Motor neuron (in vitro differentiated cells): ENCODE measurements at regions not wholly inside any gene's neighbourhood (a gene's known extent, or its start where the extent isn't known, plus 50 kb on each side); places are given as distances from the start of the nearest gene placed in this dataset.

Source experiments
- ATAC-seq, 8 experiments: fragments of 200-7000 bp; cut with Tn5 transposase; replicated peaks in 6 of 8; 2 replicates each; pipeline ENCODE4 v1.8.0; 2021; ENCODE audit warnings: mild to moderate bottlenecking in 8 of 8, moderate library complexity in 8 of 8
- H3K27ac ChIP-seq, 2 donors: fragments of 250-450 bp; sonication (Bioruptor Pico); 2 replicates each; pipeline ENCODE4 v1.9.0; 2021; ENCODE audit warnings: antibody characterized with exemption in 2 of 2, mild to moderate bottlenecking in 2 of 2, moderate library complexity in 1 of 2
- H3K4me1 ChIP-seq, 2 donors: fragments of 250-450 bp; sonication (Bioruptor Pico); replicated peaks in 1 of 2; 2 replicates each; pipeline ENCODE4 v1.6.1; 2021; ENCODE audit warnings: antibody characterized with exemption in 2 of 2, mild to moderate bottlenecking in 2 of 2, moderate library complexity in 1 of 2
- H3K4me3 ChIP-seq, 5 donors: fragments of 250-450 bp; sonication (Bioruptor Pico); 2 replicates each; pipeline ENCODE4 v1.9.0; 2021; ENCODE audit warnings: antibody characterized with exemption in 5 of 5, mild to moderate bottlenecking in 5 of 5, moderate library complexity in 4 of 5
- WGBS, 10 experiments: fragments of 450-650 bp; shearing (Covaris generic); methylation state at CpG; one replicate each; pipeline ENCODE4 v1.0.0; 2022; 5-methylcytosine and 5-hydroxymethylcytosine counted together
- in situ Hi-C, 9 experiments: fragments of 400-800 bp; cut with MboI; loops; one replicate each; pipeline ENCODE4 v1.15.0; 2021; ENCODE audit warnings: low sequenced_read_pairs in 9 of 9, low pct_unique_long_range_greater_than_20kb in 2 of 9; ENCODE audit not compliant: unreplicated experiment in 9 of 9

- H3K4me3 ChIP-seq = no peak overlapping the region
- no peak overlapping the region for H3K27ac ChIP-seq
- in situ Hi-C loops = no loop called here
- ATAC-seq = no peak
- WGBS, 10 experiments = 33 to 100% (median 89%) methylated on average over 1 to 9 of the region's 10 CpGs
- H3K4me1 ChIP-seq = no peaks in the 10 kb centered on the region
These were observed 659.3 kb upstream of the FANCL start for GRCh38 chr2:58900246-58901027.

GRCh38 chr2:58899692-58900091 is 658.6 kb upstream of the FANCL start:
- no peak overlapping the region for H3K27ac ChIP-seq

GRCh38 chr2:58896638-58897037 is 655.5 kb upstream of the FANCL start:
- H3K27ac ChIP-seq = no peak overlapping the region
- H3K4me1 ChIP-seq = no peaks in the 10 kb centered on the region
- in situ Hi-C loops = no loop called here
- WGBS, 10 experiments = 0 to 100% (median 51%) methylated on average over 2 to 3 of the region's 3 CpGs; no CpG with 5 or more reads in 2 of the 10 experiments
- no peak overlapping the region for H3K4me3 ChIP-seq
- no peak for ATAC-seq

More at GRCh38 chr2:58899692-58900091, 658.6 kb upstream of the FANCL start:
- WGBS, 10 experiments = 0 to 100% (median 85%) methylated on average over 1 to 6 of the region's 6 CpGs; no CpG with 5 or more reads in 2 of the 10 experiments
- Histone ChIP-seq H3K4me1 (no peaks in the 10 kb centered on the region), H3K4me3 (no peak overlapping the region)
- in situ Hi-C loops = no loop called here
- ATAC-seq = no peak

- ATAC-seq = peak in 3 of 8 experiments; percentile 46 to 70 (median 56)
- in situ Hi-C loops = no loop called here
- H3K27ac ChIP-seq = no peak overlapping the region
- no peak overlapping the region for H3K4me3 ChIP-seq
- WGBS, 10 experiments = 0 to 86% (median 67%) methylated on average over 1 to 3 of the region's 4 CpGs; no CpG with 5 or more reads in 1 of the 10 experiments
- no peaks in the 10 kb centered on the region for H3K4me1 ChIP-seq
These were observed 654.7 kb upstream of the FANCL start for GRCh38 chr2:58895857-58896256.

- Histone ChIP-seq H3K4me3 (no peak overlapping the region), H3K4me1 (no peaks in the 10 kb centered on the region), H3K27ac (no peak overlapping the region)
- peak in 2 of 8 experiments; percentile 25 to 76 for ATAC-seq
- in situ Hi-C loops = no loop called here
- WGBS, 10 experiments = 35 to 100% (median 86%) methylated on average over 1 to 10 of the region's 14 CpGs; no CpG with 5 or more reads in 1 of the 10 experiments
These were observed 652.7 kb upstream of the FANCL start for GRCh38 chr2:58893656-58894351.

GRCh38 chr2:58891828-58892377 is 650.8 kb upstream of the FANCL start:
- Histone ChIP-seq H3K4me1 (no peaks in the 10 kb centered on the region), H3K4me3 (no peak overlapping the region), H3K27ac (no peak overlapping the region)
- WGBS, 10 experiments = 56 to 100% (median 92%) methylated on average over 2 to 4 of the region's 4 CpGs; no CpG with 5 or more reads in 2 of the 10 experiments
- in situ Hi-C loops = no loop called here
- no peak for ATAC-seq

- Histone ChIP-seq H3K4me1 (no peaks in the 10 kb centered on the region), H3K27ac (no peak overlapping the region), H3K4me3 (no peak overlapping the region)
- 60 to 100% (median 86%) methylated on average over 1 to 2 of the region's 2 CpGs; no CpG with 5 or more reads in 2 of the 10 experiments for WGBS, 10 experiments
- in situ Hi-C loops = no loop called here
- peak in 2 of 8 experiments; percentile 18 to 52 for ATAC-seq
These were observed 649.9 kb upstream of the FANCL start for GRCh38 chr2:58890865-58891525.

GRCh38 chr2:58886009-58886408 is 644.9 kb upstream of the FANCL start:
- in situ Hi-C loops = no loop called here
- ATAC-seq = no peak

GRCh38 chr2:58879834-58880233 is 638.7 kb upstream of the FANCL start:
- ATAC-seq = no peak
- in situ Hi-C loops = no loop called here
- Histone ChIP-seq H3K27ac (no peak overlapping the region), H3K4me3 (no peak overlapping the region), H3K4me1 (no peaks in the 10 kb centered on the region)
- whole genome bisulfite sequencing, 10 experiments = 44 to 100% (median 88%) methylated on average over 1 to 4 of the region's 4 CpGs

More at GRCh38 chr2:58886009-58886408, 644.9 kb upstream of the FANCL start:
- 20 to 100% (median 80%) methylated on average over 1 of the region's 1 CpG; no CpG with 5 or more reads in 4 of the 10 experiments for WGBS, 10 experiments
- H3K27ac ChIP-seq = no peak overlapping the region
- H3K4me3 ChIP-seq = no peak overlapping the region
- no peaks in the 10 kb centered on the region for H3K4me1 ChIP-seq

- no peak for ATAC-seq
- in situ Hi-C loops = no loop called here
- no peak overlapping the region for H3K27ac ChIP-seq
- 18 to 100% (median 89%) methylated on average over 1 of the region's 1 CpG; no CpG with 5 or more reads in 3 of the 10 experiments for WGBS, 10 experiments
- no peak overlapping the region for H3K4me3 ChIP-seq
- H3K4me1 ChIP-seq = no peaks in the 10 kb centered on the region
These were observed 637.7 kb upstream of the FANCL start for GRCh38 chr2:58878778-58879177.

GRCh38 chr2:58876126-58876525 is 635.0 kb upstream of the FANCL start:
- no peaks in the 10 kb centered on the region for H3K4me1 ChIP-seq
- in situ Hi-C loops = no loop called here
- no peak for ATAC-seq
- 30 to 100% (median 93%) methylated on average over 1 to 2 of the region's 2 CpGs; no CpG with 5 or more reads in 3 of the 10 experiments for WGBS, 10 experiments
- no peak overlapping the region for H3K27ac ChIP-seq
- H3K4me3 ChIP-seq = no peak overlapping the region

GRCh38 chr2:58875436-58875835 is 634.3 kb upstream of the FANCL start:
- 0 to 100% (median 60%) methylated on average over 1 to 4 of the region's 4 CpGs for WGBS, 10 experiments

More at GRCh38 chr2:58875436-58875835, 634.3 kb upstream of the FANCL start:
- ATAC-seq = no peak
- no peak overlapping the region for H3K27ac ChIP-seq
- H3K4me1 ChIP-seq = no peaks in the 10 kb centered on the region
- in situ Hi-C loops = no loop called here
- no peak overlapping the region for H3K4me3 ChIP-seq
